ENCODE measurements at regions not wholly inside any gene's neighbourhood (a gene's known extent, or its start where the extent isn't known, plus 50 kb on each side); places are given as distances from the start of the nearest gene placed in this dataset.

- Histone ChIP-seq H3K4me1 (ENCODE audit: control insufficient read depth, low read depth, low read length) (no peaks in the 10 kb centered on the region), H3K23ac (ENCODE audit: low read length) (no peak overlapping the region), H3K18ac (ENCODE audit: low read length) (no peak overlapping the region), H3K56ac (ENCODE audit: low read length) (no peak overlapping the region), H3K27ac (ENCODE audit: low read depth, low read length) (no peak overlapping the region), H3K9ac (ENCODE audit: low read length) (no peak overlapping the region), H3K79me1 (ENCODE audit: low read length) (no peaks in the 10 kb centered on the region), H2BK15ac (replicated peaks; ENCODE audit: low read depth) (no peak overlapping the region), H3K36me3 (ENCODE audit: control insufficient read depth, insufficient read depth, low read length) (no peaks in the 10 kb centered on the region), H4K8ac (ENCODE audit: low read depth, low read length) (no peak overlapping the region), H3K79me2 (ENCODE audit: control insufficient read depth, insufficient read depth, low read length) (no peaks in the 10 kb centered on the region), H2BK5ac (ENCODE audit: low read length) (no peak overlapping the region), H2AK5ac (ENCODE audit: low read length) (no peak overlapping the region), H3K4ac (ENCODE audit: low read depth, low read length) (no peak overlapping the region), H4K5ac (ENCODE audit: low read length) (no peak overlapping the region), H2BK120ac (ENCODE audit: low read depth, low read length) (no peak overlapping the region), H3K27me3 (ENCODE audit: insufficient read depth, low read length, poor library complexity) (no peaks in the 10 kb centered on the region), H3K4me2 (ENCODE audit: low read length) (no peak overlapping the region), H3K4me3 (ENCODE audit: low read length) (no peak overlapping the region)
- DNase-seq, result no peak
- WGBS (ENCODE audit: extremely low coverage, insufficient coverage, low lambda C conversion rate), result no CpG with 5 or more reads among the region's 1 CpG
Observed at GRCh38 chr5:40399349-40399748, 280.4 kb upstream of the PTGER4 start.

GRCh38 chr5:40397976-40398375 lies 281.7 kb upstream of the PTGER4 start:
- no CpG with 5 or more reads among the region's 1 CpG for WGBS (ENCODE audit: extremely low coverage, insufficient coverage, low lambda C conversion rate)
- Histone ChIP-seq H3K23ac (ENCODE audit: low read length) (no peak overlapping the region), H3K9ac (ENCODE audit: low read length) (no peak overlapping the region), H2BK120ac (ENCODE audit: low read depth, low read length) (no peak overlapping the region), H3K4me3 (ENCODE audit: low read length) (no peak overlapping the region), H3K79me2 (ENCODE audit: control insufficient read depth, insufficient read depth, low read length) (no peaks in the 10 kb centered on the region), H3K27ac (ENCODE audit: low read depth, low read length) (no peak overlapping the region), H3K4me1 (ENCODE audit: control insufficient read depth, low read depth, low read length) (no peaks in the 10 kb centered on the region), H2BK5ac (ENCODE audit: low read length) (no peak overlapping the region), H3K27me3 (ENCODE audit: insufficient read depth, low read length, poor library complexity) (no peaks in the 10 kb centered on the region), H4K8ac (ENCODE audit: low read depth, low read length) (no peak overlapping the region), H3K79me1 (ENCODE audit: low read length) (no peaks in the 10 kb centered on the region), H4K5ac (ENCODE audit: low read length) (no peak overlapping the region), H2AK5ac (ENCODE audit: low read length) (no peak overlapping the region), H2BK15ac (replicated peaks; ENCODE audit: low read depth) (no peak overlapping the region), H3K4me2 (ENCODE audit: low read length) (no peak overlapping the region), H3K4ac (ENCODE audit: low read depth, low read length) (no peak overlapping the region), H3K56ac (ENCODE audit: low read length) (no peak overlapping the region), H3K36me3 (ENCODE audit: control insufficient read depth, insufficient read depth, low read length) (no peaks in the 10 kb centered on the region), H3K18ac (ENCODE audit: low read length) (no peak overlapping the region)
- DNase-seq, result no peak

GRCh38 chr5:40397091-40397490 lies 282.6 kb upstream of the PTGER4 start:
- no peaks in the 10 kb centered on the region for H3K27me3 ChIP-seq (ENCODE audit: insufficient read depth, low read length, poor library complexity)
- no peak for DNase-seq
- H2BK120ac ChIP-seq (ENCODE audit: low read depth, low read length), result no peak overlapping the region
- no peak overlapping the region for H2BK5ac ChIP-seq (ENCODE audit: low read length)
- H3K4ac ChIP-seq (ENCODE audit: low read depth, low read length), result no peak overlapping the region
- no peak overlapping the region for H3K4me3 ChIP-seq (ENCODE audit: low read length)
- H3K79me1 ChIP-seq (ENCODE audit: low read length), result no peaks in the 10 kb centered on the region
- H3K9ac ChIP-seq (ENCODE audit: low read length), result no peak overlapping the region
- no peak overlapping the region for H4K8ac ChIP-seq (ENCODE audit: low read depth, low read length)
- no peak overlapping the region for H3K23ac ChIP-seq (ENCODE audit: low read length)
- no peak overlapping the region for H2BK15ac ChIP-seq (replicated peaks; ENCODE audit: low read depth)
- no peaks in the 10 kb centered on the region for H3K4me1 ChIP-seq (ENCODE audit: control insufficient read depth, low read depth, low read length)
- no peak overlapping the region for H3K56ac ChIP-seq (ENCODE audit: low read length)
- no peaks in the 10 kb centered on the region for H3K36me3 ChIP-seq (ENCODE audit: control insufficient read depth, insufficient read depth, low read length)
- H2AK5ac ChIP-seq (ENCODE audit: low read length), result no peak overlapping the region
- H4K5ac ChIP-seq (ENCODE audit: low read length), result no peak overlapping the region
- H3K79me2 ChIP-seq (ENCODE audit: control insufficient read depth, insufficient read depth, low read length), result no peaks in the 10 kb centered on the region
- no peak overlapping the region for H3K18ac ChIP-seq (ENCODE audit: low read length)
- no peak overlapping the region for H3K27ac ChIP-seq (ENCODE audit: low read depth, low read length)
- WGBS (ENCODE audit: extremely low coverage, insufficient coverage, low lambda C conversion rate), result no CpG with 5 or more reads among the region's 2 CpGs
- H3K4me2 ChIP-seq (ENCODE audit: low read length), result no peak overlapping the region

- H4K5ac ChIP-seq (ENCODE audit: low read length), result no peak overlapping the region
- H3K79me2 ChIP-seq (ENCODE audit: control insufficient read depth, insufficient read depth, low read length), result no peaks in the 10 kb centered on the region
- no peak overlapping the region for H2BK5ac ChIP-seq (ENCODE audit: low read length)
- WGBS (ENCODE audit: extremely low coverage, insufficient coverage, low lambda C conversion rate), result no CpG with 5 or more reads among the region's 1 CpG
- H3K4me3 ChIP-seq (ENCODE audit: low read length), result no peak overlapping the region
- H2BK120ac ChIP-seq (ENCODE audit: low read depth, low read length), result no peak overlapping the region
- no peak overlapping the region for H3K27ac ChIP-seq (ENCODE audit: low read depth, low read length)
- H3K79me1 ChIP-seq (ENCODE audit: low read length), result no peaks in the 10 kb centered on the region
- no peak overlapping the region for H4K8ac ChIP-seq (ENCODE audit: low read depth, low read length)
- no peaks in the 10 kb centered on the region for H3K36me3 ChIP-seq (ENCODE audit: control insufficient read depth, insufficient read depth, low read length)
- H2AK5ac ChIP-seq (ENCODE audit: low read length), result no peak overlapping the region
- H3K4me1 ChIP-seq (ENCODE audit: control insufficient read depth, low read depth, low read length), result no peaks in the 10 kb centered on the region
- no peak overlapping the region for H3K18ac ChIP-seq (ENCODE audit: low read length)
- no peak for DNase-seq
- no peaks in the 10 kb centered on the region for H3K27me3 ChIP-seq (ENCODE audit: insufficient read depth, low read length, poor library complexity)
- H3K4me2 ChIP-seq (ENCODE audit: low read length), result no peak overlapping the region
- no peak overlapping the region for H2BK15ac ChIP-seq (replicated peaks; ENCODE audit: low read depth)
- H3K56ac ChIP-seq (ENCODE audit: low read length), result no peak overlapping the region
- H3K9ac ChIP-seq (ENCODE audit: low read length), result no peak overlapping the region
- H3K4ac ChIP-seq (ENCODE audit: low read depth, low read length), result no peak overlapping the region
- no peak overlapping the region for H3K23ac ChIP-seq (ENCODE audit: low read length)
Observed at GRCh38 chr5:40396317-40396716, 283.4 kb upstream of the PTGER4 start.

GRCh38 chr5:40395251-40395650 lies 284.5 kb upstream of the PTGER4 start:
- no peak overlapping the region for H2BK15ac ChIP-seq (replicated peaks; ENCODE audit: low read depth)
- no peak overlapping the region for H3K18ac ChIP-seq (ENCODE audit: low read length)
- H3K4me1 ChIP-seq (ENCODE audit: control insufficient read depth, low read depth, low read length), result no peaks in the 10 kb centered on the region
- H3K23ac ChIP-seq (ENCODE audit: low read length), result no peak overlapping the region
- no peak for DNase-seq
- H3K79me1 ChIP-seq (ENCODE audit: low read length), result no peaks in the 10 kb centered on the region
- H3K4me2 ChIP-seq (ENCODE audit: low read length), result no peak overlapping the region
- H3K79me2 ChIP-seq (ENCODE audit: control insufficient read depth, insufficient read depth, low read length), result no peaks in the 10 kb centered on the region
- no peak overlapping the region for H2BK5ac ChIP-seq (ENCODE audit: low read length)
- H3K4ac ChIP-seq (ENCODE audit: low read depth, low read length), result no peak overlapping the region
- no peak overlapping the region for H3K56ac ChIP-seq (ENCODE audit: low read length)
- H3K4me3 ChIP-seq (ENCODE audit: low read length), result no peak overlapping the region
- H3K9ac ChIP-seq (ENCODE audit: low read length), result no peak overlapping the region
- H4K5ac ChIP-seq (ENCODE audit: low read length), result no peak overlapping the region
- H3K27ac ChIP-seq (ENCODE audit: low read depth, low read length), result no peak overlapping the region
- no peak overlapping the region for H2AK5ac ChIP-seq (ENCODE audit: low read length)
- no CpG with 5 or more reads among the region's 4 CpGs for WGBS (ENCODE audit: extremely low coverage, insufficient coverage, low lambda C conversion rate)
- no peaks in the 10 kb centered on the region for H3K27me3 ChIP-seq (ENCODE audit: insufficient read depth, low read length, poor library complexity)
- H2BK120ac ChIP-seq (ENCODE audit: low read depth, low read length), result no peak overlapping the region
- no peaks in the 10 kb centered on the region for H3K36me3 ChIP-seq (ENCODE audit: control insufficient read depth, insufficient read depth, low read length)
- no peak overlapping the region for H4K8ac ChIP-seq (ENCODE audit: low read depth, low read length)

- Histone ChIP-seq H2BK120ac (ENCODE audit: low read depth, low read length) (no peak overlapping the region), H3K4me2 (ENCODE audit: low read length) (no peak overlapping the region), H3K27me3 (ENCODE audit: insufficient read depth, low read length, poor library complexity) (no peaks in the 10 kb centered on the region), H3K9ac (ENCODE audit: low read length) (no peak overlapping the region), H3K79me1 (ENCODE audit: low read length) (no peaks in the 10 kb centered on the region), H3K23ac (ENCODE audit: low read length) (no peak overlapping the region), H3K4me3 (ENCODE audit: low read length) (no peak overlapping the region), H2BK5ac (ENCODE audit: low read length) (no peak overlapping the region), H4K5ac (ENCODE audit: low read length) (no peak overlapping the region), H3K36me3 (ENCODE audit: control insufficient read depth, insufficient read depth, low read length) (no peaks in the 10 kb centered on the region), H2AK5ac (ENCODE audit: low read length) (no peak overlapping the region), H3K56ac (ENCODE audit: low read length) (no peak overlapping the region), H3K27ac (ENCODE audit: low read depth, low read length) (no peak overlapping the region), H4K8ac (ENCODE audit: low read depth, low read length) (no peak overlapping the region), H3K4me1 (ENCODE audit: control insufficient read depth, low read depth, low read length) (no peaks in the 10 kb centered on the region), H2BK15ac (replicated peaks; ENCODE audit: low read depth) (no peak overlapping the region), H3K4ac (ENCODE audit: low read depth, low read length) (no peak overlapping the region), H3K79me2 (ENCODE audit: control insufficient read depth, insufficient read depth, low read length) (no peaks in the 10 kb centered on the region), H3K18ac (ENCODE audit: low read length) (no peak overlapping the region)
- no peak for DNase-seq
- no CpG with 5 or more reads among the region's 4 CpGs for WGBS (ENCODE audit: extremely low coverage, insufficient coverage, low lambda C conversion rate)
Observed at GRCh38 chr5:40394698-40395097, 285.0 kb upstream of the PTGER4 start.
